Lower lobe of right lung (tissue), 2 donors: ENCODE measurements at regions not wholly inside any gene's neighbourhood (a gene's known extent, or its start where the extent isn't known, plus 50 kb on each side); places are given as distances from the start of the nearest gene placed in this dataset.
A peak's percentile ranks its signal among the peaks of the same experiment; 100 is the strongest.

Experiments
- ATAC-seq, 2 donors: fragments of 200-7000 bp; cut with Tn5 transposase; one replicate each; pipeline ENCODE4 v1.9.1; 2020 to 2022; ENCODE audit warnings: mild to moderate bottlenecking in 2 of 2, moderate library complexity in 2 of 2
- DNase-seq: peaks from one replicate; pipeline ENCODE4 v3.0.0-alpha.2; 2020
- H3K27ac ChIP-seq: fragments of 200-600 bp; one replicate; pipeline ENCODE4 v1.8.0; 2022
- H3K27me3 ChIP-seq: fragments of 200-600 bp; one replicate; pipeline ENCODE4 v1.8.0; 2022; ENCODE audit warnings: low read depth
- H3K36me3 ChIP-seq: fragments of 200-600 bp; one replicate; pipeline ENCODE4 v1.8.0; 2022; ENCODE audit warnings: mild to moderate bottlenecking
- H3K4me1 ChIP-seq: fragments of 200-600 bp; one replicate; pipeline ENCODE4 v1.8.0; 2022
- H3K4me3 ChIP-seq: fragments of 200-600 bp; one replicate; pipeline ENCODE4 v1.8.0; 2022; ENCODE audit warnings: mild to moderate bottlenecking
- H3K9me3 ChIP-seq: fragments of 200-600 bp; one replicate; pipeline ENCODE4 v1.8.0; 2022
- intact Hi-C: fragments of 100-400 bp; cut with DNase I; formaldehyde crosslinking; loops from one replicate; pipeline ENCODE4 v1.11.0; 2022
- TF ChIP-seq, protein P1 (sequence below): fragments of 200-600 bp; IDR thresholded peaks from one replicate; pipeline ENCODE4 v1.8.0; 2022; ENCODE audit warnings: antibody characterized with exemption, mild to moderate bottlenecking
- donor health status: DM: no; HTN: yes; CAD: no; lungs with severe emphysema.

- Histone ChIP-seq H3K27ac (no peak overlapping the region), H3K36me3 (no peaks in the 10 kb centered on the region), H3K27me3 (peaks cover 24% of the 10 kb centered on the region), H3K9me3 (no peaks in the 10 kb centered on the region), H3K4me3 (no peak overlapping the region), H3K4me1 (peaks cover 5% of the 10 kb centered on the region)
- intact Hi-C loops = no loop called here
- TF ChIP-seq, protein P1, sequence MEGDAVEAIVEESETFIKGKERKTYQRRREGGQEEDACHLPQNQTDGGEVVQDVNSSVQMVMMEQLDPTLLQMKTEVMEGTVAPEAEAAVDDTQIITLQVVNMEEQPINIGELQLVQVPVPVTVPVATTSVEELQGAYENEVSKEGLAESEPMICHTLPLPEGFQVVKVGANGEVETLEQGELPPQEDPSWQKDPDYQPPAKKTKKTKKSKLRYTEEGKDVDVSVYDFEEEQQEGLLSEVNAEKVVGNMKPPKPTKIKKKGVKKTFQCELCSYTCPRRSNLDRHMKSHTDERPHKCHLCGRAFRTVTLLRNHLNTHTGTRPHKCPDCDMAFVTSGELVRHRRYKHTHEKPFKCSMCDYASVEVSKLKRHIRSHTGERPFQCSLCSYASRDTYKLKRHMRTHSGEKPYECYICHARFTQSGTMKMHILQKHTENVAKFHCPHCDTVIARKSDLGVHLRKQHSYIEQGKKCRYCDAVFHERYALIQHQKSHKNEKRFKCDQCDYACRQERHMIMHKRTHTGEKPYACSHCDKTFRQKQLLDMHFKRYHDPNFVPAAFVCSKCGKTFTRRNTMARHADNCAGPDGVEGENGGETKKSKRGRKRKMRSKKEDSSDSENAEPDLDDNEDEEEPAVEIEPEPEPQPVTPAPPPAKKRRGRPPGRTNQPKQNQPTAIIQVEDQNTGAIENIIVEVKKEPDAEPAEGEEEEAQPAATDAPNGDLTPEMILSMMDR = no peak
- ATAC-seq (no peak), DNase-seq (peak; percentile 24)
These were observed 1258.8 kb downstream of the BRD1 start for GRCh38 chr22:48568736-48569330.

GRCh38 chr22:48567213-48567975 is 1260.3 kb downstream of the BRD1 start:
- intact Hi-C loops = no loop called here
- peaks cover 17% of the 10 kb centered on the region for H3K27me3 ChIP-seq
- TF ChIP-seq, protein P1 = no peak
- H3K36me3 ChIP-seq = no peaks in the 10 kb centered on the region
- ATAC-seq (no peak), DNase-seq (peak; percentile 28)
- no peak overlapping the region for H3K27ac ChIP-seq
- H3K9me3 ChIP-seq = no peaks in the 10 kb centered on the region
- H3K4me3 ChIP-seq = no peak overlapping the region
- peaks cover 5% of the 10 kb centered on the region for H3K4me1 ChIP-seq

GRCh38 chr22:48566741-48567140 is 1260.9 kb downstream of the BRD1 start:
- peaks cover 17% of the 10 kb centered on the region for H3K27me3 ChIP-seq
- DNase-seq (peak; percentile 4), ATAC-seq (no peak)
- intact Hi-C loops = no loop called here
- H3K9me3 ChIP-seq = no peaks in the 10 kb centered on the region
- peaks cover 5% of the 10 kb centered on the region for H3K4me1 ChIP-seq
- H3K36me3 ChIP-seq = no peaks in the 10 kb centered on the region
- TF ChIP-seq, protein P1 = no peak
- no peak overlapping the region for H3K4me3 ChIP-seq
- no peak overlapping the region for H3K27ac ChIP-seq

GRCh38 chr22:48565901-48566501 is 1261.7 kb downstream of the BRD1 start:
- H3K27me3 ChIP-seq = peaks cover 17% of the 10 kb centered on the region
- DNase-seq (no peak), ATAC-seq (no peak)
- no peaks in the 10 kb centered on the region for H3K36me3 ChIP-seq
- no peak overlapping the region for H3K4me3 ChIP-seq
- H3K27ac ChIP-seq = no peak overlapping the region
- TF ChIP-seq, protein P1 = no peak
- intact Hi-C loops = no loop called here
- H3K9me3 ChIP-seq = no peaks in the 10 kb centered on the region
- H3K4me1 ChIP-seq = peaks cover 5% of the 10 kb centered on the region

DNA sequence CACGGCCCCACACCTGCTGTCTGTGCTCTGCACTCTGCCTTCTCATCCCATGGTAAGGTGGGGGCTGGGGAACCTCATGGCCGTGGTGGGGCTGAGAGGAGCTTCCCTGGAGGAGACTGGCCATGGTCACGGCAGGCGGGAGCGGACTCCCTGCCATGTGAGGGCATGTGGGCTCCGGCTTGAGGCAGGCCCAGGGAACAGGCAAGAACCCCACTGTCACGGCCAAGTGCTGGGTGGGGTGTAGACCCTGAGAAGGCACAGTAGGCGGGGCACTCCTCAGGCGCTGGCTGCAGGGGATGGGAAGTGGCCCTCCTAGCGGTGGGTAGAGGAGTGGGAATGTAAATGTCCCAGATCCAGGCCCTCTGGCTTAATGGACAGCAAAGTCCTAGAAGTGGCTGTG is 1262.7 kb downstream of the BRD1 start:
- TF ChIP-seq, protein P1 = no peak
- no peaks in the 10 kb centered on the region for H3K36me3 ChIP-seq
- ATAC-seq = no peak
- peaks cover 5% of the 10 kb centered on the region for H3K4me1 ChIP-seq
- no peaks in the 10 kb centered on the region for H3K9me3 ChIP-seq
- H3K27ac ChIP-seq = no peak overlapping the region
- H3K27me3 ChIP-seq = peaks cover 17% of the 10 kb centered on the region
- intact Hi-C loops = no loop called here
- peak; percentile 31 for DNase-seq
- no peak overlapping the region for H3K4me3 ChIP-seq
